HCT116 (cell line): ENCODE measurements at regions not wholly inside any gene's neighbourhood (a gene's known extent, or its start where the extent isn't known, plus 50 kb on each side); places are given as distances from the start of the nearest gene placed in this dataset.

ENCODE experiments used
- ATAC-seq: fragments of 200-7000 bp; cut with Tn5 transposase; 2 replicates; pipeline ENCODE4 v1.9.1; 2020; ENCODE audit warnings: mild to moderate bottlenecking, moderate library complexity
- BruUV-seq: library from RNA; stranded (reverse); fragments of 400-500 nt; replicated peaks from 2 replicates; lab custom pipeline; 2021; lab: Mats Ljungman, UMichigan
- CTCF ChIA-PET: fragments of 300-600 bp; sonication (Branson Sonifier 250); formaldehyde crosslinking; loops from one replicate; lab custom pipeline; 2021; ENCODE audit warnings: antibody characterized with exemption; lab: Charles Lee
- POLR2A ChIA-PET: fragments of 300-600, 350-600 bp; sonication (Branson Sonifier 250); formaldehyde crosslinking; loops from one replicate; lab custom pipeline; 2021; ENCODE audit warnings: antibody characterized with exemption; lab: Charles Lee
- RAD21 ChIA-PET, 2 experiments: fragments of 300-600 bp; sonication (Branson Sonifier 250); formaldehyde crosslinking; loops; one replicate each; lab custom pipeline; 2023; ENCODE audit warnings: low total read pairs in 2 of 2; ENCODE audit not compliant: uncharacterized antibody in 2 of 2, unreplicated experiment in 2 of 2, low non-redundant PET in 1 of 2; lab: Charles Lee
- DNase-seq: peaks from one replicate; pipeline ENCODE4 v3.0.0-alpha.2; 2010; ENCODE audit warnings: low read depth, low spot score
- H2AFZ ChIP-seq: fragments of 200-600 bp; shearing (Covaris generic), sonication (generic); 2 replicates; pipeline ENCODE4 v1.6.1; 2017; ENCODE audit warnings: low read depth, mixed run types, mixed read lengths, antibody characterized with exemption, low read length; ENCODE audit not compliant: poor library complexity, severe bottlenecking
- H3K27ac ChIP-seq: 2 replicates; pipeline ENCODE4 v1.5.1; 2012; ENCODE audit warnings: low read depth, low read length
- H3K27me3 ChIP-seq: fragments of 200-600 bp; sonication (generic); 2 replicates; pipeline ENCODE4 v1.6.1; 2016; ENCODE audit warnings: mixed run types, low read length, mixed read lengths; ENCODE audit not compliant: insufficient read depth
- H3K36me3 ChIP-seq, 2 experiments: fragments of 200-500 bp in 1 of 2; fragments of 200-600 bp in 1 of 2; sonication (Bioruptor generic) in 1 of 2; sonication (generic) in 1 of 2; 2 replicates each; pipeline versions ENCODE4 v1.5.1 to v1.6.1; 2014 to 2016; ENCODE audit warnings: low read length in 2 of 2, inconsistent platforms in 1 of 2, mixed read lengths in 1 of 2, mixed run types in 1 of 2; ENCODE audit not compliant: insufficient read depth in 2 of 2, control insufficient read depth in 1 of 2
- H3K4me1 ChIP-seq, 2 experiments: fragments of 200-600 bp in 1 of 2; sonication (generic) in 1 of 2; 2 replicates each; pipeline versions ENCODE4 v1.5.1 to v1.6.1; 2012 to 2017; ENCODE audit warnings: low read length in 2 of 2, inconsistent platforms in 1 of 2, mild to moderate bottlenecking in 1 of 2, mixed read lengths in 1 of 2, mixed run types in 1 of 2, moderate library complexity in 1 of 2; ENCODE audit not compliant: insufficient read depth in 2 of 2, control insufficient read depth in 1 of 2
- H3K4me2 ChIP-seq: fragments of 200-600 bp; sonication (generic); 2 replicates; pipeline ENCODE4 v1.6.1; 2017; ENCODE audit warnings: mixed run types, low read length, mixed read lengths
- H3K4me3 ChIP-seq, 2 experiments: fragments of 200-600 bp in 1 of 2; sonication (generic) in 1 of 2; replicated peaks in 1 of 2; 2 replicates each; pipeline ENCODE4 v1.5.1; 2011 to 2016; ENCODE audit warnings: low read length in 2 of 2, control low read depth in 1 of 2, low read depth in 1 of 2, mild to moderate bottlenecking in 1 of 2, mixed read lengths in 1 of 2, mixed run types in 1 of 2
- H3K79me2 ChIP-seq: fragments of 200-600 bp; sonication (generic); 2 replicates; pipeline ENCODE4 v1.6.1; 2017; ENCODE audit warnings: mild to moderate bottlenecking, mixed run types, low read length, moderate library complexity, mixed read lengths; ENCODE audit not compliant: insufficient read depth
- H3K9ac ChIP-seq: fragments of 200-600 bp; sonication (generic); 2 replicates; pipeline ENCODE4 v1.6.1; 2016; ENCODE audit warnings: low read length, mixed read lengths
- H3K9me2 ChIP-seq: fragments of 200-600 bp; sonication (generic), shearing (Covaris generic); 2 replicates; pipeline ENCODE4 v1.6.1; 2017; ENCODE audit warnings: mixed run types, mild to moderate bottlenecking, moderate library complexity; ENCODE audit not compliant: insufficient read depth
- H3K9me3 ChIP-seq, 2 experiments: fragments of 200-500 bp in 1 of 2; fragments of 200-600 bp in 1 of 2; sonication (Bioruptor generic) in 1 of 2; sonication (generic) in 1 of 2; 2 replicates each; pipeline ENCODE4 v1.6.1; 2014 to 2017; ENCODE audit warnings: low read length in 2 of 2, mixed read lengths in 2 of 2, inconsistent platforms in 1 of 2, low read depth in 1 of 2, mild to moderate bottlenecking in 1 of 2, mixed run types in 1 of 2, moderate library complexity in 1 of 2; ENCODE audit not compliant: control insufficient read depth in 1 of 2, insufficient read depth in 1 of 2
- H4K20me1 ChIP-seq: fragments of 200-600 bp; sonication (generic), shearing (Covaris generic); 2 replicates; pipeline ENCODE4 v1.6.1; 2017; ENCODE audit warnings: mixed run types, mild to moderate bottlenecking, moderate library complexity; ENCODE audit not compliant: insufficient read depth
- CBX3 ChIP-seq: IDR thresholded peaks from 2 replicates; pipeline ENCODE4 v1.6.1; 2012; ENCODE audit warnings: low read depth
- CEBPB ChIP-seq: IDR thresholded peaks from 2 replicates; pipeline ENCODE4 v1.6.1; 2012; ENCODE audit warnings: low read depth
- CTCF ChIP-seq, 3 experiments: fragments of 200-600 bp in 1 of 3; sonication (generic) in 1 of 3; IDR thresholded peaks in 2 of 3; conservative IDR thresholded peaks in 1 of 3; 2 replicates each; pipeline ENCODE4 v1.5.1; 2012 to 2017; ENCODE audit warnings: low read depth in 2 of 3, low read length in 2 of 3, antibody characterized with exemption in 1 of 3, borderline replicate concordance in 1 of 3, control low read depth in 1 of 3, mild to moderate bottlenecking in 1 of 3, mixed read lengths in 1 of 3, mixed run types in 1 of 3, moderate library complexity in 1 of 3; ENCODE audit not compliant: insufficient read depth in 1 of 3
- ELF1 ChIP-seq: IDR thresholded peaks from 2 replicates; pipeline ENCODE4 v1.6.1; 2012; ENCODE audit warnings: low read depth, borderline replicate concordance
- FOSL1 ChIP-seq: IDR thresholded peaks from 2 replicates; pipeline ENCODE4 v1.6.1; 2012; ENCODE audit warnings: low read depth
- RAD21 ChIP-seq: IDR thresholded peaks from 2 replicates; pipeline ENCODE4 v1.6.1; 2012; ENCODE audit warnings: low read depth, mild to moderate bottlenecking
- SIN3A ChIP-seq: IDR thresholded peaks from 2 replicates; pipeline ENCODE4 v1.6.1; 2012; ENCODE audit warnings: low read depth
- SP1 ChIP-seq: IDR thresholded peaks from 2 replicates; pipeline ENCODE4 v1.6.1; 2012; ENCODE audit warnings: low read depth
- SRF ChIP-seq: IDR thresholded peaks from 2 replicates; pipeline ENCODE4 v1.6.1; 2012; ENCODE audit warnings: low read depth
- TCF7L2 ChIP-seq: IDR thresholded peaks from 2 replicates; pipeline ENCODE4 v1.7.0; 2011; ENCODE audit warnings: borderline replicate concordance, inconsistent platforms; ENCODE audit not compliant: insufficient read depth, insufficient read length; ENCODE audit errors: extremely low read depth
- ZFX ChIP-seq: fragments of 450-650 bp; IDR thresholded peaks from 2 replicates; pipeline ENCODE4 v1.6.1; 2017
- intact Hi-C: fragments of 100-400 bp; cut with micrococcal nuclease; formaldehyde crosslinking; loops from 2 replicates; pipeline ENCODE4 v1.10.0; 2022
- TF ChIP-seq, protein P1 (sequence below): IDR thresholded peaks from 2 replicates; pipeline ENCODE4 v1.6.1; 2011; ENCODE audit warnings: mild to moderate bottlenecking, low read length, moderate library complexity; ENCODE audit not compliant: insufficient replicate concordance; ENCODE audit errors: extremely low read depth
- TF ChIP-seq, protein P2 (sequence below): IDR thresholded peaks from 2 replicates; pipeline ENCODE4 v1.6.1; 2012

DNA sequence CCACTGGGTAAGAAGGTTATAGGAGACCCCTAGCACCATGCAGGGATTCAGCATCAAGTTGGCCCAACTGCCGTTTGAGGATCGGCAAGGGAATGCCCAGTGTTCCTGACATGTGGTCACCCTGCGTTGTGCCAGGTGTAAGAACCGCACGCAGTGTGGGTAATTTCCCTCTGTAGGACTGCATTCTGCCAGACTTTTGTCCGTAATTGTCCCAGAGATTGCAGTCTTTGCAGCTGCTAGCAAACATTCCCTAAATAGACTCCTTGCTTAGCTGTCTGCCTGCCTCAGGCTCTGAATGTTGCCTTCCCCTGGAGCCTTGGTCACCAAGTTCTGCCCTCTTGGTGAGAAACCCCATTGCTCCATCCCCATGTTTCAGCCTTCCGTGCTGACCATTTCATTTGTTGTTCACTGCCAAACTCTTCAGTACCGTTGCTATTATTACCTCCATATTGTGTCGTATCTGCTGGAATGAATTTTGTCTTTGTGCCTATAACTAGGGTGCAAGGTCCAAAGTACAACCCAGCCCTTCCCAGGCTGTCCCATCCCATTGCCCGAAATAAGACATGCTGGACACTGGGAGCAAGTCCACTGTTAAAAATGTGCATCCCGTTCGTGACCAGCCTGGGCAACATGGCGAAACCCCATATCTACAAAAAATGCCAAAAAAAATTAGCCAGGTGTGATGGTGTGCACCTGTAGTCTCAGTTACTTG is 53.8 kb upstream of the USP9X start (continued):
- no peak for TF ChIP-seq ELF1
- no peak for TF ChIP-seq TCF7L2
- TF ChIP-seq RAD21 = no peak
- no peak for TF ChIP-seq SP1
- no peak for TF ChIP-seq ZFX
- no peak for TF ChIP-seq SIN3A
- no peak for TF ChIP-seq FOSL1
- TF ChIP-seq, protein P1, sequence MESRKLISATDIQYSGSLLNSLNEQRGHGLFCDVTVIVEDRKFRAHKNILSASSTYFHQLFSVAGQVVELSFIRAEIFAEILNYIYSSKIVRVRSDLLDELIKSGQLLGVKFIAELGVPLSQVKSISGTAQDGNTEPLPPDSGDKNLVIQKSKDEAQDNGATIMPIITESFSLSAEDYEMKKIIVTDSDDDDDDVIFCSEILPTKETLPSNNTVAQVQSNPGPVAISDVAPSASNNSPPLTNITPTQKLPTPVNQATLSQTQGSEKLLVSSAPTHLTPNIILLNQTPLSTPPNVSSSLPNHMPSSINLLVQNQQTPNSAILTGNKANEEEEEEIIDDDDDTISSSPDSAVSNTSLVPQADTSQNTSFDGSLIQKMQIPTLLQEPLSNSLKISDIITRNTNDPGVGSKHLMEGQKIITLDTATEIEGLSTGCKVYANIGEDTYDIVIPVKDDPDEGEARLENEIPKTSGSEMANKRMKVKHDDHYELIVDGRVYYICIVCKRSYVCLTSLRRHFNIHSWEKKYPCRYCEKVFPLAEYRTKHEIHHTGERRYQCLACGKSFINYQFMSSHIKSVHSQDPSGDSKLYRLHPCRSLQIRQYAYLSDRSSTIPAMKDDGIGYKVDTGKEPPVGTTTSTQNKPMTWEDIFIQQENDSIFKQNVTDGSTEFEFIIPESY = no peak
- TF ChIP-seq, protein P2, sequence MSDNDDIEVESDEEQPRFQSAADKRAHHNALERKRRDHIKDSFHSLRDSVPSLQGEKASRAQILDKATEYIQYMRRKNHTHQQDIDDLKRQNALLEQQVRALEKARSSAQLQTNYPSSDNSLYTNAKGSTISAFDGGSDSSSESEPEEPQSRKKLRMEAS = no peak
- no peak for TF ChIP-seq CEBPB
- TF ChIP-seq, all 23 proteins: peak for 0

DNA sequence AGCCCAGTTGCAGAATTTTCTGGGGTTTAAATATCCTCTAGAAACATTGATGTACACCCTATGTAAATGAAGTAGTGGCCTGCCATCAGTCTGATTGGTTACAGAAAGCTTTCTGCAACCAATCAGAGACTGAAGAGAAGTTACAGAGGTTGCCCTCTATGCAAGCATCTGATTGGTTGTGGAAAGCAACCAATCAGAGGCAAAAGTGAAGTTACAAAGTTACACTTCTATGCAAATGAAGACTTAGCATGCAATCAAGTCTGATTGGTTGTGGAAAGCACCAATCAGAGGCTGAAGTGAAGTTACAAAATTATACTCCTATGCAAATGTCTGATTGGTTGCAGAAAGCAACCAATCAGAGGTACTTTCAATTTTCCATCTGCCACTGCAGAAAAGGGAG is 51.9 kb upstream of the USP9X start:
- Histone ChIP-seq H3K9me2 (no peaks in the 10 kb centered on the region), H3K27me3 (no peaks in the 10 kb centered on the region), H3K4me2 (no peak overlapping the region), H2AFZ (no peak overlapping the region), H3K9me3 (no peaks in the 10 kb centered on the region), H3K27ac (no peak overlapping the region), H3K79me2 (no peaks in the 10 kb centered on the region), H3K9ac (no peak overlapping the region), H3K4me1 (no peaks in the 10 kb centered on the region), H3K4me3 (no peak overlapping the region), H3K36me3 (no peaks in the 10 kb centered on the region), H4K20me1 (no peaks in the 10 kb centered on the region)
- CTCF ChIA-PET = no interaction called here
- RAD21 ChIA-PET = no interaction called here
- DNase-seq = no peak
- POLR2A ChIA-PET = no interaction called here
- ATAC-seq = no peak
- no TSS peak for BruUV-seq
- intact Hi-C loops = no loop called here
- TF ChIP-seq, protein P2 = no peak
- no peak for TF ChIP-seq SRF
- no peak for TF ChIP-seq RAD21
- no peak for TF ChIP-seq CTCF (IDR thresholded peaks at IDR 0.05 in 2 of 3, conservative IDR thresholded peaks at IDR 0.05 in 1 of 3; ENCODE audit: borderline replicate concordance in 1 of 3, insufficient read depth in 1 of 3, low read depth in 2 of 3, low read length in 2 of 3)
- TF ChIP-seq SIN3A = no peak
- no peak for TF ChIP-seq CEBPB
- TF ChIP-seq, protein P1 = no peak
- no peak for TF ChIP-seq CBX3
- TF ChIP-seq ELF1 = no peak
